OCI-LY1 (cell line): ENCODE measurements at regions not wholly inside any gene's neighbourhood (a gene's known extent, or its start where the extent isn't known, plus 50 kb on each side); places are given as distances from the start of the nearest gene placed in this dataset.

Source experiments
- H2AFZ ChIP-seq: fragments of 200-600 bp; sonication (generic), shearing (Covaris generic); 2 replicates; pipeline ENCODE4 v1.6.0; 2014; ENCODE audit warnings: antibody characterized with exemption, mild to moderate bottlenecking, low read length
- H3F3A ChIP-seq: fragments of 200-600 bp; sonication (generic), shearing (Covaris generic); 2 replicates; pipeline ENCODE4 v1.6.0; 2014; ENCODE audit warnings: mild to moderate bottlenecking, antibody characterized with exemption, low read length, moderate library complexity; ENCODE audit not compliant: insufficient read depth
- H3K27ac ChIP-seq: fragments of 200-600 bp; sonication (generic); 2 replicates; pipeline ENCODE4 v1.5.1; 2014; ENCODE audit warnings: low read length, mixed run types, mild to moderate bottlenecking, low read depth; ENCODE audit not compliant: poor library complexity, severe bottlenecking
- H3K27me3 ChIP-seq: fragments of 200-600 bp; sonication (generic); 2 replicates; pipeline ENCODE4 v1.6.0; 2014; ENCODE audit warnings: antibody characterized with exemption, mild to moderate bottlenecking, low read length, moderate library complexity; ENCODE audit not compliant: insufficient read depth
- H3K36me3 ChIP-seq: fragments of 200-600 bp; sonication (generic); 2 replicates; pipeline ENCODE4 v1.6.1; 2014; ENCODE audit warnings: mild to moderate bottlenecking, antibody characterized with exemption, low read length, moderate library complexity, mixed read lengths; ENCODE audit not compliant: insufficient read depth
- H3K4me1 ChIP-seq: fragments of 200-600 bp; sonication (generic); 2 replicates; pipeline ENCODE4 v1.5.1; 2014; ENCODE audit warnings: mild to moderate bottlenecking, low read length, moderate library complexity; ENCODE audit not compliant: insufficient read depth, severe bottlenecking
- H3K4me2 ChIP-seq: fragments of 200-600 bp; sonication (generic), shearing (Covaris generic); 2 replicates; pipeline ENCODE4 v1.6.1; 2014; ENCODE audit warnings: low read length
- H3K4me3 ChIP-seq: fragments of 200-600 bp; sonication (generic); 2 replicates; pipeline ENCODE4 v1.5.1; 2014; ENCODE audit warnings: low read length, low read depth, mild to moderate bottlenecking, mixed read lengths; ENCODE audit not compliant: poor library complexity, severe bottlenecking
- H3K79me2 ChIP-seq: fragments of 200-600 bp; shearing (Covaris generic); 2 replicates; pipeline ENCODE4 v1.6.1; 2016; ENCODE audit warnings: mixed run types, low read length, mixed read lengths; ENCODE audit not compliant: insufficient read depth
- H3K9ac ChIP-seq: fragments of 200-600 bp; sonication (generic), shearing (Covaris generic); 2 replicates; pipeline ENCODE4 v1.6.1; 2014; ENCODE audit warnings: mild to moderate bottlenecking, low read length, mixed read lengths
- H3K9me2 ChIP-seq: fragments of 200-600 bp; sonication (generic), shearing (Covaris generic); 2 replicates; pipeline ENCODE4 v1.6.1; 2014; ENCODE audit warnings: low read depth, mild to moderate bottlenecking, low read length, mixed read lengths
- H3K9me3 ChIP-seq: fragments of 200-600 bp; shearing (Covaris generic); 2 replicates; pipeline ENCODE4 v1.6.1; 2014; ENCODE audit warnings: low read length, mixed read lengths
- H4K20me1 ChIP-seq: fragments of 200-600 bp; sonication (generic), shearing (Covaris generic); 2 replicates; pipeline ENCODE4 v1.6.0; 2016; ENCODE audit warnings: mild to moderate bottlenecking, low read length; ENCODE audit not compliant: insufficient read depth
- CTCF ChIP-seq: fragments of 200-600 bp; sonication (generic), shearing (Covaris generic); IDR thresholded peaks from 2 replicates; pipeline ENCODE4 v1.5.1; 2017; ENCODE audit warnings: mild to moderate bottlenecking, antibody characterized with exemption, low read length, moderate library complexity, mixed read lengths
- EZH2 ChIP-seq: fragments of 200-600 bp; sonication (generic), shearing (Covaris generic); IDR thresholded peaks from 2 replicates; pipeline ENCODE4 v1.8.0; 2017; ENCODE audit warnings: borderline replicate concordance, mixed run types, mild to moderate bottlenecking, antibody characterized with exemption, low read length, moderate library complexity, mixed read lengths

GRCh38 chr13:56563663-56564062 is 577.1 kb upstream of the PRR20A start:
- Histone ChIP-seq H4K20me1 (no peaks in the 10 kb centered on the region), H3K9ac (no peak overlapping the region), H3F3A (no peaks in the 10 kb centered on the region), H3K9me2 (no peaks in the 10 kb centered on the region), H3K9me3 (no peaks in the 10 kb centered on the region), H3K27ac (no peak overlapping the region), H3K4me2 (no peak overlapping the region), H3K27me3 (no peaks in the 10 kb centered on the region), H3K4me1 (no peaks in the 10 kb centered on the region), H3K79me2 (no peaks in the 10 kb centered on the region), H3K36me3 (no peaks in the 10 kb centered on the region), H3K4me3 (no peak overlapping the region), H2AFZ (no peak overlapping the region)
- TF ChIP-seq EZH2 (no peak), CTCF (no peak)

GRCh38 chr13:56586976-56587375 is 553.7 kb upstream of the PRR20A start:
- no peak overlapping the region for H2AFZ ChIP-seq
- no peak overlapping the region for H3K9ac ChIP-seq
- H3F3A ChIP-seq, result no peaks in the 10 kb centered on the region
- no peak overlapping the region for H3K27ac ChIP-seq
- H3K4me2 ChIP-seq, result no peak overlapping the region
- H3K27me3 ChIP-seq, result no peaks in the 10 kb centered on the region
- TF ChIP-seq EZH2, result no peak
- no peak for TF ChIP-seq CTCF
- H3K79me2 ChIP-seq, result no peaks in the 10 kb centered on the region
- no peaks in the 10 kb centered on the region for H3K36me3 ChIP-seq
- H3K4me1 ChIP-seq, result no peaks in the 10 kb centered on the region
- H3K9me3 ChIP-seq, result no peaks in the 10 kb centered on the region
- H3K4me3 ChIP-seq, result no peak overlapping the region
- H3K9me2 ChIP-seq, result no peaks in the 10 kb centered on the region
- no peaks in the 10 kb centered on the region for H4K20me1 ChIP-seq

- H3K27me3 ChIP-seq, result no peaks in the 10 kb centered on the region
- no peak overlapping the region for H3K27ac ChIP-seq
- TF ChIP-seq CTCF, result no peak
- no peak for TF ChIP-seq EZH2
- H4K20me1 ChIP-seq, result no peaks in the 10 kb centered on the region
- H3K4me2 ChIP-seq, result no peak overlapping the region
- H3F3A ChIP-seq, result no peaks in the 10 kb centered on the region
- no peaks in the 10 kb centered on the region for H3K36me3 ChIP-seq
- no peak overlapping the region for H3K9ac ChIP-seq
- H2AFZ ChIP-seq, result no peak overlapping the region
- H3K4me1 ChIP-seq, result no peaks in the 10 kb centered on the region
- no peaks in the 10 kb centered on the region for H3K9me2 ChIP-seq
- H3K9me3 ChIP-seq, result no peaks in the 10 kb centered on the region
- no peaks in the 10 kb centered on the region for H3K79me2 ChIP-seq
- H3K4me3 ChIP-seq, result no peak overlapping the region
Observed at GRCh38 chr13:56615572-56615971, 525.1 kb upstream of the PRR20A start.
